ENCODE measurements at regions not wholly inside any gene's neighbourhood (a gene's known extent, or its start where the extent isn't known, plus 50 kb on each side); places are given as distances from the start of the nearest gene placed in this dataset.

GRCh38 chr5:162240734-162241133 is 173.2 kb downstream of the GABRG2 start:
- TF ChIP-seq REST (IDR thresholded peaks at IDR 0.05; ENCODE audit: insufficient read depth in 1 of 2, low read depth in 2 of 2, low read length in 1 of 2) (no peak), CTCF (IDR thresholded peaks at IDR 0.05) (no peak), TCF7L2 (IDR thresholded peaks at IDR 0.05; ENCODE audit: low read depth, low read length) (no peak), POLR2AphosphoS5 (IDR thresholded peaks at IDR 0.05; ENCODE audit: low read depth, low read length) (no peak), SIN3A (IDR thresholded peaks at IDR 0.05; ENCODE audit: borderline replicate concordance, insufficient read depth, low read depth, low read length) (no peak)
- no peaks in the 10 kb centered on the region for H3K4me1 ChIP-seq (ENCODE audit: control insufficient read depth, insufficient read depth, low read length)
- BruUV-seq (replicated peaks), result no TSS peak
- ATAC-seq (no peak), DNase-seq (ENCODE audit: low read depth, low spot score) (no peak)
- H3K27me3 ChIP-seq (ENCODE audit: control insufficient read depth, insufficient read depth, low read length), result no peaks in the 10 kb centered on the region
- H3K36me3 ChIP-seq (ENCODE audit: control insufficient read depth, insufficient read depth, low read length), result no peaks in the 10 kb centered on the region
- H3K9me3 ChIP-seq (ENCODE audit: control insufficient read depth, insufficient read depth, low read depth, low read length), result no peaks in the 10 kb centered on the region
- H3K4me3 ChIP-seq (ENCODE audit: low read depth in 2 of 2, low read length in 2 of 2), result no peak overlapping the region
- no peak overlapping the region for H3K27ac ChIP-seq (ENCODE audit: low read length)
- ChIA-PET POLR2A (no interaction called here), CTCF (no interaction called here)
- intact Hi-C loops (cut with micrococcal nuclease; ENCODE audit: unreplicated experiment) (no loop called here), in situ Hi-C loops (cut with HindIII; ENCODE audit: low pct_unique_long_range_greater_than_20kb, low sequenced_read_pairs) (no loop called here)

- Histone ChIP-seq H3K27ac (ENCODE audit: low read length) (no peak overlapping the region), H3K9me3 (ENCODE audit: control insufficient read depth, insufficient read depth, low read depth, low read length) (no peaks in the 10 kb centered on the region), H3K4me1 (ENCODE audit: control insufficient read depth, insufficient read depth, low read length) (no peaks in the 10 kb centered on the region), H3K4me3 (ENCODE audit: low read depth in 2 of 2, low read length in 2 of 2) (no peak overlapping the region), H3K36me3 (ENCODE audit: control insufficient read depth, insufficient read depth, low read length) (no peaks in the 10 kb centered on the region), H3K27me3 (ENCODE audit: control insufficient read depth, insufficient read depth, low read length) (no peaks in the 10 kb centered on the region)
- DNase-seq (ENCODE audit: low read depth, low spot score), result no peak
- intact Hi-C loops (cut with micrococcal nuclease; ENCODE audit: unreplicated experiment), result no loop called here
- no peak for ATAC-seq
- no TSS peak for BruUV-seq (replicated peaks)
- CTCF ChIA-PET, result no interaction called here
- in situ Hi-C loops (cut with HindIII; ENCODE audit: low pct_unique_long_range_greater_than_20kb, low sequenced_read_pairs), result no loop called here
- TF ChIP-seq CTCF (IDR thresholded peaks at IDR 0.05), result no peak
- TF ChIP-seq REST (IDR thresholded peaks at IDR 0.05; ENCODE audit: insufficient read depth in 1 of 2, low read depth in 2 of 2, low read length in 1 of 2), result no peak
- TF ChIP-seq TCF7L2 (IDR thresholded peaks at IDR 0.05; ENCODE audit: low read depth, low read length), result no peak
- no peak for TF ChIP-seq SIN3A (IDR thresholded peaks at IDR 0.05; ENCODE audit: borderline replicate concordance, insufficient read depth, low read depth, low read length)
- TF ChIP-seq POLR2AphosphoS5 (IDR thresholded peaks at IDR 0.05; ENCODE audit: low read depth, low read length), result no peak
- POLR2A ChIA-PET, result no interaction called here
These were observed 174.8 kb downstream of the GABRG2 start for GRCh38 chr5:162242416-162242815.

Data from Panc1 (cell line).